HepG2 (cell line): ENCODE measurements at regions not wholly inside any gene's neighbourhood (a gene's known extent, or its start where the extent isn't known, plus 50 kb on each side); places are given as distances from the start of the nearest gene placed in this dataset.

ENCODE experiments used
- ATAC-seq: fragments of 200-7000 bp; cut with Tn5 transposase; 3 replicates; pipeline ENCODE4 v1.9.1; 2020; ENCODE audit warnings: mild to moderate bottlenecking, moderate library complexity
- BruUV-seq: library from RNA; stranded (reverse); fragments of 400-500 nt; replicated peaks from 2 replicates; lab custom pipeline; 2021; lab: Mats Ljungman, UMichigan
- CTCF ChIA-PET: fragments of 300-600 bp; formaldehyde crosslinking; extraction: SDS; loops from one replicate; lab custom pipeline; 2021; ENCODE audit warnings: low total read pairs, inconsistent platforms, low intra/inter-chr PET ratio; lab: Yijun Ruan, JAX
- POLR2A ChIA-PET: fragments of 350-600 bp; sonication (Branson Sonifier 250); formaldehyde crosslinking; loops from one replicate; lab custom pipeline; 2020; ENCODE audit warnings: antibody characterized with exemption, inconsistent platforms; lab: Yijun Ruan, JAX
- DNase-seq: peaks from one replicate; pipeline ENCODE4 v3.0.0-alpha.2; 2015; ENCODE audit warnings: low spot score
- FAIRE-seq: peaks from 3 replicates; lab custom pipeline; 2011; peaks lifted over from hg19 to GRCh38; lab: Jason Lieb, UNC
- H2AFZ ChIP-seq: one replicate; pipeline ENCODE4 v1.6.1; 2011; ENCODE audit warnings: low read length, inconsistent platforms
- H3K27ac ChIP-seq: fragments of 300-600 bp; 3 replicates; pipeline ENCODE4 v1.8.0; 2011; ENCODE audit warnings: mixed run types, mild to moderate bottlenecking, mixed read lengths, low read length, inconsistent platforms; ENCODE audit not compliant: insufficient read depth; ENCODE audit errors: extremely low read length
- H3K27me3 ChIP-seq, 2 experiments: fragments of 200-600 bp in 1 of 2; 2 replicates in 1 of 2; 3 replicates in 1 of 2; pipeline versions ENCODE4 v1.6.0 to v1.8.0; 2011; ENCODE audit warnings: low read length in 2 of 2, mild to moderate bottlenecking in 2 of 2, moderate library complexity in 2 of 2, inconsistent platforms in 1 of 2; ENCODE audit not compliant: insufficient read depth in 2 of 2, control insufficient read depth in 1 of 2
- H3K36me3 ChIP-seq, 2 experiments: fragments of 200-600 bp in 1 of 2; replicated peaks in 1 of 2; 2 replicates in 1 of 2; 3 replicates in 1 of 2; pipeline versions ENCODE4 v1.5.1 to v1.8.0; 2011; ENCODE audit warnings: low read length in 2 of 2, inconsistent platforms in 1 of 2; ENCODE audit not compliant: insufficient read depth in 2 of 2, control insufficient read depth in 1 of 2
- H3K4me1 ChIP-seq: 2 replicates; pipeline ENCODE4 v1.5.1; 2012; ENCODE audit warnings: low read length, inconsistent platforms; ENCODE audit not compliant: insufficient read depth
- H3K4me2 ChIP-seq: 2 replicates; pipeline ENCODE4 v1.6.0; 2011; ENCODE audit warnings: low read depth, low read length, inconsistent platforms
- H3K4me3 ChIP-seq, 3 experiments: fragments of 200-600 bp in 1 of 3; sonication (generic), shearing (Covaris generic) in 1 of 3; replicated peaks in 1 of 3; 2 replicates each; pipeline ENCODE4 v1.5.1; 2011 to 2016; ENCODE audit warnings: low read length in 3 of 3, inconsistent platforms in 2 of 3, low read depth in 2 of 3, mild to moderate bottlenecking in 2 of 3, control low read depth in 1 of 3, mixed read lengths in 1 of 3; ENCODE audit not compliant: insufficient read depth in 1 of 3
- H3K79me2 ChIP-seq: one replicate; pipeline ENCODE4 v1.6.1; 2011; ENCODE audit warnings: low read length, inconsistent platforms; ENCODE audit not compliant: insufficient read depth
- H3K9ac ChIP-seq: 2 replicates; pipeline ENCODE4 v1.6.0; 2011; ENCODE audit warnings: mild to moderate bottlenecking, low read depth, low read length, inconsistent platforms; ENCODE audit not compliant: insufficient read depth
- H3K9me3 ChIP-seq: 2 replicates; pipeline ENCODE4 v1.5.1; 2012; ENCODE audit warnings: mild to moderate bottlenecking, low read length
- H4K20me1 ChIP-seq: 2 replicates; pipeline ENCODE4 v1.6.0; 2011; ENCODE audit warnings: inconsistent platforms, mild to moderate bottlenecking, low read length, moderate library complexity; ENCODE audit not compliant: insufficient read depth
- AHDC1 ChIP-seq: sonication (generic); formaldehyde crosslinking; IDR thresholded peaks from 2 replicates; pipeline ENCODE4 v1.5.1; 2020; ENCODE audit warnings: mild to moderate bottlenecking, missing genetic modification reagents, borderline replicate concordance
- ATF2 ChIP-seq: sonication (generic); formaldehyde crosslinking; IDR thresholded peaks from 2 replicates; pipeline ENCODE4 v1.4.0; 2020; ENCODE audit warnings: missing genetic modification reagents
- TOE1 ChIP-seq: sonication (generic); formaldehyde crosslinking; IDR thresholded peaks from 2 replicates; pipeline ENCODE4 v1.4.0; 2020; ENCODE audit warnings: mild to moderate bottlenecking, missing genetic modification reagents
- XRCC5 ChIP-seq: fragments of 200-400 bp; formaldehyde crosslinking; optimal IDR thresholded peaks from 2 replicates; pipeline ENCODE3; 2017; ENCODE audit warnings: mild to moderate bottlenecking, low read length
- ZNF556 ChIP-seq: sonication (generic); formaldehyde crosslinking; IDR thresholded peaks from 2 replicates; pipeline ENCODE4 v1.4.0; 2020; ENCODE audit warnings: mild to moderate bottlenecking, missing genetic modification reagents, borderline replicate concordance
- ZNF850 ChIP-seq: sonication (generic); formaldehyde crosslinking; conservative IDR thresholded peaks from 2 replicates; pipeline ENCODE4 v1.9.0; 2021; ENCODE audit warnings: mild to moderate bottlenecking, missing genetic modification reagents
- WGBS: methylation state at CpG from one replicate; pipeline ENCODE4 v1.1.6; 2017; ENCODE audit warnings: low lambda C conversion rate; 5-methylcytosine and 5-hydroxymethylcytosine counted together
- in situ Hi-C: cut with HindIII; loops from 2 replicates; pipeline ENCODE4 v1.10.0; 2017; ENCODE audit warnings: low pct_unique_long_range_greater_than_20kb; ENCODE audit not compliant: extremely low pct_ligation_motif_present
- intact Hi-C: fragments of 100-400 bp; cut with micrococcal nuclease; formaldehyde crosslinking; loops from one replicate; pipeline ENCODE4 v1.10.0; 2022; ENCODE audit not compliant: unreplicated experiment

GRCh38 chr18:1498216-1498615 is 593.5 kb downstream of the ADCYAP1 start:
- in situ Hi-C loops: no loop called here

More at GRCh38 chr18:1498216-1498615, 593.5 kb downstream of the ADCYAP1 start:
- no peaks in the 10 kb centered on the region for H4K20me1 ChIP-seq
- no peak overlapping the region for H3K27ac ChIP-seq
- 0% methylated on average over 1 of the region's 1 CpG for WGBS
- BruUV-seq: no TSS peak
- ATAC-seq (no peak), FAIRE-seq (no peak), DNase-seq (no peak)
- H3K4me3 ChIP-seq: no peak overlapping the region
- no peak overlapping the region for H3K4me2 ChIP-seq
- intact Hi-C loops: no loop called here
- H2AFZ ChIP-seq: no peak overlapping the region
- ChIA-PET CTCF (no interaction called here), POLR2A (no interaction called here)
- H3K9ac ChIP-seq: no peak overlapping the region
- no peaks in the 10 kb centered on the region for H3K4me1 ChIP-seq
- no peaks in the 10 kb centered on the region for H3K36me3 ChIP-seq
- no peaks in the 10 kb centered on the region for H3K9me3 ChIP-seq
- no peaks in the 10 kb centered on the region for H3K79me2 ChIP-seq
- TF ChIP-seq XRCC5: no peak
- no peak for TF ChIP-seq TOE1 (CRISPR knock-in tag)
- TF ChIP-seq ATF2 (CRISPR knock-in tag): no peak
- no peak for TF ChIP-seq ZNF850 (CRISPR knock-in tag)
- no peak for TF ChIP-seq AHDC1
- no peak for TF ChIP-seq ZNF556 (CRISPR knock-in tag)
- no peaks in the 10 kb centered on the region for H3K27me3 ChIP-seq
